SK-N-SH (cell line): ENCODE measurements at regions not wholly inside any gene's neighbourhood (a gene's known extent, or its start where the extent isn't known, plus 50 kb on each side); places are given as distances from the start of the nearest gene placed in this dataset.

Experiments used
- CTCF ChIA-PET: fragments of 300-600, 350-600 bp; formaldehyde crosslinking; extraction: SDS; loops from one replicate; lab custom pipeline; 2021; lab: Yijun Ruan, JAX
- POLR2A ChIA-PET: fragments of 350-600 bp; sonication (Branson Sonifier 250); formaldehyde crosslinking; extraction: SDS; loops from one replicate; lab custom pipeline; 2020; ENCODE audit warnings: antibody characterized with exemption, inconsistent platforms; lab: Yijun Ruan, JAX
- DNase-seq: peaks from one replicate; pipeline ENCODE4 v3.0.0; 2012
- H2AFZ ChIP-seq: fragments of 200-600 bp; sonication (generic); 2 replicates; pipeline ENCODE4 v1.8.1; 2016; ENCODE audit warnings: antibody characterized with exemption, mild to moderate bottlenecking, low read depth
- H3F3A ChIP-seq: fragments of 200-600 bp; sonication (generic); replicated peaks from 2 replicates; pipeline ENCODE3; 2016; ENCODE audit warnings: antibody characterized with exemption, mild to moderate bottlenecking; ENCODE audit not compliant: insufficient read depth
- H3K27ac ChIP-seq, 2 experiments: fragments of 200-500 bp in 1 of 2; fragments of 200-600 bp in 1 of 2; sonication (Bioruptor generic) in 1 of 2; sonication (generic), shearing (Covaris generic) in 1 of 2; 2 replicates each; pipeline versions ENCODE4 v1.5.1 to v1.6.1; 2014 to 2016; ENCODE audit warnings: low read depth in 2 of 2, inconsistent platforms in 1 of 2, low read length in 1 of 2, mild to moderate bottlenecking in 1 of 2, mixed read lengths in 1 of 2
- H3K27me3 ChIP-seq: fragments of 200-600 bp; sonication (generic), shearing (Covaris generic); 2 replicates; pipeline ENCODE4 v1.6.1; 2016; ENCODE audit warnings: mixed run types; ENCODE audit not compliant: insufficient read depth
- H3K36me3 ChIP-seq, 2 experiments: fragments of 200-500 bp in 1 of 2; fragments of 200-600 bp in 1 of 2; sonication (Bioruptor generic) in 1 of 2; sonication (generic) in 1 of 2; replicated peaks in 1 of 2; 2 replicates each; pipeline versions ENCODE3 to v1.5.1; 2014 to 2016; ENCODE audit warnings: low read length in 1 of 2, mild to moderate bottlenecking in 1 of 2; ENCODE audit not compliant: insufficient read depth in 2 of 2, control insufficient read depth in 1 of 2
- H3K4me1 ChIP-seq, 2 experiments: fragments of 200-500 bp in 1 of 2; fragments of 200-600 bp in 1 of 2; sonication (Bioruptor generic) in 1 of 2; sonication (generic), shearing (Covaris generic) in 1 of 2; 2 replicates each; pipeline versions ENCODE4 v1.5.1 to v1.6.1; 2014 to 2016; ENCODE audit warnings: low read depth in 1 of 2, low read length in 1 of 2, mixed run types in 1 of 2; ENCODE audit not compliant: insufficient read depth in 2 of 2, control insufficient read depth in 1 of 2
- H3K4me2 ChIP-seq: fragments of 200-600 bp; sonication (generic), shearing (Covaris generic); 2 replicates; pipeline ENCODE4 v1.6.1; 2017; ENCODE audit warnings: mixed run types
- H3K4me3 ChIP-seq, 2 experiments: fragments of 200-500 bp in 1 of 2; fragments of 200-600 bp in 1 of 2; sonication (Bioruptor generic) in 1 of 2; sonication (generic), shearing (Covaris generic) in 1 of 2; 2 replicates each; pipeline versions ENCODE4 v1.5.1 to v1.8.1; 2014 to 2016; ENCODE audit warnings: low read depth in 2 of 2, inconsistent platforms in 1 of 2, low read length in 1 of 2, mild to moderate bottlenecking in 1 of 2, mixed read lengths in 1 of 2, moderate library complexity in 1 of 2
- H3K79me2 ChIP-seq: fragments of 200-600 bp; sonication (generic); 2 replicates; pipeline ENCODE4 v1.8.1; 2017; ENCODE audit warnings: mild to moderate bottlenecking; ENCODE audit not compliant: insufficient read depth
- H3K9ac ChIP-seq: fragments of 200-600 bp; sonication (generic); 2 replicates; pipeline ENCODE4 v1.6.1; 2017; ENCODE audit warnings: mixed run types
- H3K9me2 ChIP-seq: fragments of 200-600 bp; sonication (generic); 2 replicates; pipeline ENCODE4 v1.6.1; 2017; ENCODE audit warnings: mixed run types
- H3K9me3 ChIP-seq: fragments of 200-600 bp; sonication (generic); 2 replicates; pipeline ENCODE4 v1.6.1; 2017; ENCODE audit warnings: mixed run types, mild to moderate bottlenecking, moderate library complexity
- H4K20me1 ChIP-seq: fragments of 200-600 bp; sonication (generic); 2 replicates; pipeline ENCODE4 v1.6.1; 2017; ENCODE audit warnings: mild to moderate bottlenecking, mixed run types; ENCODE audit not compliant: insufficient read depth
- FOXJ3 ChIP-seq: sonication (generic); formaldehyde crosslinking; IDR thresholded peaks from 2 replicates; pipeline ENCODE4 v1.5.1; 2020; ENCODE audit warnings: mild to moderate bottlenecking, missing genetic modification reagents
- MAX ChIP-seq: IDR thresholded peaks from 2 replicates; pipeline ENCODE4 v1.4.0; 2012; ENCODE audit warnings: low read depth
- MEF2A ChIP-seq: IDR thresholded peaks from 2 replicates; pipeline ENCODE4 v1.4.0; 2012; ENCODE audit warnings: low read depth, borderline replicate concordance
- NFIC ChIP-seq: IDR thresholded peaks from 2 replicates; pipeline ENCODE4 v1.4.0; 2012; ENCODE audit warnings: borderline replicate concordance
- REST ChIP-seq: IDR thresholded peaks from 2 replicates; pipeline ENCODE4 v1.6.1; 2012; ENCODE audit warnings: mild to moderate bottlenecking, low read depth, low read length, moderate library complexity
- SIN3A ChIP-seq: IDR thresholded peaks from 2 replicates; pipeline ENCODE4 v1.6.1; 2012; ENCODE audit warnings: low read depth, mild to moderate bottlenecking, low read length, moderate library complexity, borderline replicate concordance
- WGBS: methylation state at CpG from one replicate; pipeline ENCODE4 v1.1.6; 2017; ENCODE audit warnings: low lambda C conversion rate; 5-methylcytosine and 5-hydroxymethylcytosine counted together
- TF ChIP-seq, protein P1 (sequence below): fragments of 150-350 bp; IDR thresholded peaks from 2 replicates; pipeline ENCODE4 v1.6.1; 2017; ENCODE audit warnings: antibody characterized with exemption, low read length, low read depth, borderline replicate concordance

GRCh38 chr10:65482848-65483247, 1443.0 kb upstream of the LRRTM3 start:
- TF ChIP-seq MEF2A, result no peak
- TF ChIP-seq SIN3A, result no peak
- TF ChIP-seq, protein P1, sequence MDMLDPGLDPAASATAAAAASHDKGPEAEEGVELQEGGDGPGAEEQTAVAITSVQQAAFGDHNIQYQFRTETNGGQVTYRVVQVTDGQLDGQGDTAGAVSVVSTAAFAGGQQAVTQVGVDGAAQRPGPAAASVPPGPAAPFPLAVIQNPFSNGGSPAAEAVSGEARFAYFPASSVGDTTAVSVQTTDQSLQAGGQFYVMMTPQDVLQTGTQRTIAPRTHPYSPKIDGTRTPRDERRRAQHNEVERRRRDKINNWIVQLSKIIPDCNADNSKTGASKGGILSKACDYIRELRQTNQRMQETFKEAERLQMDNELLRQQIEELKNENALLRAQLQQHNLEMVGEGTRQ, result no peak
- TF ChIP-seq FOXJ3 (CRISPR knock-in tag), result no peak
- TF ChIP-seq REST, result no peak
- TF ChIP-seq MAX, result no peak
- Histone ChIP-seq H3K27me3 (no peaks in the 10 kb centered on the region), H3K36me3 (no peaks in the 10 kb centered on the region), H4K20me1 (no peaks in the 10 kb centered on the region), H3K9me3 (no peaks in the 10 kb centered on the region), H3F3A (no peaks in the 10 kb centered on the region), H3K9me2 (no peaks in the 10 kb centered on the region; the same call in 1 of the 2 replicates), H2AFZ (no peak overlapping the region), H3K27ac (no peak overlapping the region), H3K4me2 (no peak overlapping the region), H3K4me1 (no peaks in the 10 kb centered on the region), H3K79me2 (no peaks in the 10 kb centered on the region), H3K9ac (no peak overlapping the region), H3K4me3 (no peak overlapping the region)
- DNase-seq, result no peak
- 60% methylated on average over 2 of the region's 2 CpGs for WGBS
- CTCF ChIA-PET, result no interaction called here
- POLR2A ChIA-PET, result no interaction called here

GRCh38 chr10:65491799-65492198, 1434.0 kb upstream of the LRRTM3 start:
- Histone ChIP-seq H4K20me1 (no peaks in the 10 kb centered on the region), H3K27me3 (no peaks in the 10 kb centered on the region), H3K4me3 (no peak overlapping the region), H2AFZ (no peak overlapping the region), H3F3A (no peaks in the 10 kb centered on the region), H3K4me2 (no peak overlapping the region), H3K36me3 (no peaks in the 10 kb centered on the region), H3K9me3 (no peaks in the 10 kb centered on the region), H3K4me1 (no peaks in the 10 kb centered on the region), H3K79me2 (no peaks in the 10 kb centered on the region), H3K9me2 (no peaks in the 10 kb centered on the region), H3K27ac (no peak overlapping the region), H3K9ac (no peak overlapping the region)
- ChIA-PET POLR2A (no interaction called here), CTCF (interaction anchor here (0.9 kb wide), 1 partner anchor 50 kb away, joined by 3 read pairs; no protein-coding TSS in a partner anchor)
- TF ChIP-seq NFIC (no peak), FOXJ3 (CRISPR knock-in tag) (no peak)
- DNase-seq, result no peak
